ENCODE measurements at regions not wholly inside any gene's neighbourhood (a gene's known extent, or its start where the extent isn't known, plus 50 kb on each side); places are given as distances from the start of the nearest gene placed in this dataset.
A peak's percentile ranks its signal among the peaks of the same experiment; 100 is the strongest.

GRCh38 chr1:55311979-55312378 is 96.8 kb upstream of the USP24 start:
- no peaks in the 10 kb centered on the region for H3K36me3 ChIP-seq (replicated peaks in 1 of 2; ENCODE audit: control insufficient read depth in 1 of 2, insufficient read depth in 2 of 2, low read length in 2 of 2)
- H3K9me3 Mint-ChIP-seq = no peaks in the 10 kb centered on the region
- H3K4me2 ChIP-seq (replicated peaks; ENCODE audit: extremely low read depth, low read length, poor library complexity, severe bottlenecking) = no peak overlapping the region
- no peak overlapping the region for H3K4me3 Mint-ChIP-seq
- no peak overlapping the region for H3K9ac ChIP-seq (ENCODE audit: insufficient read depth, low read length, poor library complexity, severe bottlenecking)
- DNase-seq = no peak
- peaks cover 4 to 10% (median 5%) of the 10 kb centered on the region in 3 donors for H3K27me3 Mint-ChIP-seq (ENCODE audit: low read depth in 3 of 3)
- peaks cover 0 to 5% of the 10 kb centered on the region in 2 donors for H3K4me1 ChIP-seq (ENCODE audit: control insufficient read depth in 1 of 2, insufficient read depth in 2 of 2, low read length in 2 of 2)
- H3K27ac ChIP-seq (ENCODE audit: low read depth in 1 of 2, low read length in 2 of 2) = no peak overlapping the region
- no peaks in the 10 kb centered on the region for H4K20me1 ChIP-seq (ENCODE audit: insufficient read depth, low read length)
- H3K9me3 ChIP-seq (replicated peaks in 1 of 2; ENCODE audit: control insufficient read depth in 1 of 2, insufficient read depth in 1 of 2, low read length in 2 of 2) = no peaks in the 10 kb centered on the region
- no peak overlapping the region for H3K27ac Mint-ChIP-seq
- no peak for TF ChIP-seq CTCF (IDR thresholded peaks at IDR 0.05)
- H3K27me3 ChIP-seq (ENCODE audit: control insufficient read depth in 2 of 2, insufficient read depth in 2 of 2, low read length in 2 of 2) = no peaks in the 10 kb centered on the region
- H2AFZ ChIP-seq (ENCODE audit: insufficient read depth, low read depth, low read length, poor library complexity, severe bottlenecking) = no peak overlapping the region
- 98% methylated on average over 3 of the region's 4 CpGs for WGBS (ENCODE audit: insufficient coverage)
- H3K4me1 Mint-ChIP-seq = peaks cover 8% of the 10 kb centered on the region
- no peaks in the 10 kb centered on the region for H3K79me2 ChIP-seq (ENCODE audit: insufficient read depth, low read length)
- intact Hi-C loops (cut with micrococcal nuclease) = no loop called here
- no peaks in the 10 kb centered on the region for H3K36me3 Mint-ChIP-seq
- H3K4me3 ChIP-seq (replicated peaks in 1 of 3; ENCODE audit: low read depth in 2 of 3, low read length in 3 of 3) = no peak overlapping the region

- intact Hi-C loops (cut with micrococcal nuclease) = no loop called here
- Histone ChIP-seq H3K9me3 (replicated peaks in 1 of 2; ENCODE audit: control insufficient read depth in 1 of 2, insufficient read depth in 1 of 2, low read length in 2 of 2) (no peaks in the 10 kb centered on the region), H3K36me3 (replicated peaks in 1 of 2; ENCODE audit: control insufficient read depth in 1 of 2, insufficient read depth in 2 of 2, low read length in 2 of 2) (no peaks in the 10 kb centered on the region), H2AFZ (ENCODE audit: insufficient read depth, low read depth, low read length, poor library complexity, severe bottlenecking) (no peak overlapping the region), H3K27ac (ENCODE audit: low read depth in 1 of 2, low read length in 2 of 2) (no peak overlapping the region), H3K4me2 (replicated peaks; ENCODE audit: extremely low read depth, low read length, poor library complexity, severe bottlenecking) (no peak overlapping the region), H3K9ac (ENCODE audit: insufficient read depth, low read length, poor library complexity, severe bottlenecking) (no peak overlapping the region), H3K4me3 (replicated peaks in 1 of 3; ENCODE audit: low read depth in 2 of 3, low read length in 3 of 3) (no peak overlapping the region), H3K4me1 (ENCODE audit: control insufficient read depth in 1 of 2, insufficient read depth in 2 of 2, low read length in 2 of 2) (no peaks in the 10 kb centered on the region), H4K20me1 (ENCODE audit: insufficient read depth, low read length) (no peaks in the 10 kb centered on the region), H3K27me3 (ENCODE audit: control insufficient read depth in 2 of 2, insufficient read depth in 2 of 2, low read length in 2 of 2) (peaks cover 0 to under 1% of the 10 kb centered on the region in 2 donors), H3K79me2 (ENCODE audit: insufficient read depth, low read length) (no peaks in the 10 kb centered on the region)
- Mint-ChIP-seq H3K4me3 (peak overlapping the region in 1 of 2 donors; percentile 12), H3K27ac (no peak overlapping the region), H3K36me3 (no peaks in the 10 kb centered on the region), H3K9me3 (no peaks in the 10 kb centered on the region), H3K27me3 (ENCODE audit: low read depth in 3 of 3) (peaks cover 4 to 10% (median 8%) of the 10 kb centered on the region in 3 donors), H3K4me1 (no peaks in the 10 kb centered on the region)
- DNase-seq = no peak
- WGBS (ENCODE audit: insufficient coverage) = 88% methylated on average over 4 of the region's 7 CpGs
- no peak for TF ChIP-seq CTCF (IDR thresholded peaks at IDR 0.05)
Measured at GRCh38 chr1:55311057-55311641, 96.0 kb upstream of the USP24 start.

Data from CD14-positive monocyte (primary cell).